C4-2B (cell line): ENCODE measurements at regions not wholly inside any gene's neighbourhood (a gene's known extent, or its start where the extent isn't known, plus 50 kb on each side); places are given as distances from the start of the nearest gene placed in this dataset.

Experiments
- ZFX ChIP-seq: fragments of 450-650 bp; IDR thresholded peaks from 2 replicates; pipeline ENCODE4 v1.6.1; 2017
- TF ChIP-seq, protein P1 (sequence below): fragments of 450-650 bp; conservative IDR thresholded peaks from 2 replicates; pipeline ENCODE4 v1.5.1; 2017; ENCODE audit warnings: mild to moderate bottlenecking

DNA sequence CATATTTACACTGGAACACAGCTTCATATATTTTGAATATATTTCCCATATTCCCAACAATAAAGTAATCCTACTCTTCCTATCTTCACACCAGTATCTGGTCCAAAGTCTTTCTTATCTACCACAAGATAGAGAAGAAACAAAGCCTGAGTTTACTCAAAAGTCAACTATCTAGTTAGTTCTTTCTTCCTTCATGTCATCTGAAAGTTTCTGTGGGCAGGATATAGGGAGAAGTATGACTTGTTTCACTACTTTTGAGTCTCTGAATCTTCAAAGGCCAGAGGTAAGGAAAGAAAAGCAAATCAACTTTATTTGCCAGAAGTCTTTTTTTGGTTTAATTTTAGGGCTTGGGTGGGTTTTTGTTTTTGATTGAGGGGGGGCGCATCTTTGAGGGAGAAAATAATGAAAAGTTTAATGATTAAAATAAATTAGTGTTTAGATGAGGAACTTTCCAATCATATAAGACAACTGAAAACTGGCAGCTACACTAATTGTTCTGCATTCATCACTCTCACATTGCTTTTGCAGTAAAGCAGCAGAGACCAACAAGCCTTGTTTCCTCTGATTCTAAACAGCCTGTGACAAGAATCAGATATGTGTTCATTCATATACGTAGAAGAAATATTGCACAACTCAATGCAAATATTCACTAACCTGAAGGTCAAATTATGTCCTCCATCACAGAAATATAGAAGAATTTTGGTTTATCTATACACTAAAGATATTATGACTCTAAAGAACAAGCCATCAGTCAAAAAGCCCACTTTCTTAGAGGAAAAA is 421.4 kb downstream of the SHQ1 start:
- TF ChIP-seq, protein P1, sequence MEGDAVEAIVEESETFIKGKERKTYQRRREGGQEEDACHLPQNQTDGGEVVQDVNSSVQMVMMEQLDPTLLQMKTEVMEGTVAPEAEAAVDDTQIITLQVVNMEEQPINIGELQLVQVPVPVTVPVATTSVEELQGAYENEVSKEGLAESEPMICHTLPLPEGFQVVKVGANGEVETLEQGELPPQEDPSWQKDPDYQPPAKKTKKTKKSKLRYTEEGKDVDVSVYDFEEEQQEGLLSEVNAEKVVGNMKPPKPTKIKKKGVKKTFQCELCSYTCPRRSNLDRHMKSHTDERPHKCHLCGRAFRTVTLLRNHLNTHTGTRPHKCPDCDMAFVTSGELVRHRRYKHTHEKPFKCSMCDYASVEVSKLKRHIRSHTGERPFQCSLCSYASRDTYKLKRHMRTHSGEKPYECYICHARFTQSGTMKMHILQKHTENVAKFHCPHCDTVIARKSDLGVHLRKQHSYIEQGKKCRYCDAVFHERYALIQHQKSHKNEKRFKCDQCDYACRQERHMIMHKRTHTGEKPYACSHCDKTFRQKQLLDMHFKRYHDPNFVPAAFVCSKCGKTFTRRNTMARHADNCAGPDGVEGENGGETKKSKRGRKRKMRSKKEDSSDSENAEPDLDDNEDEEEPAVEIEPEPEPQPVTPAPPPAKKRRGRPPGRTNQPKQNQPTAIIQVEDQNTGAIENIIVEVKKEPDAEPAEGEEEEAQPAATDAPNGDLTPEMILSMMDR, result no peak
- no peak for TF ChIP-seq ZFX
